ENCODE measurements at regions not wholly inside any gene's neighbourhood (a gene's known extent, or its start where the extent isn't known, plus 50 kb on each side); places are given as distances from the start of the nearest gene placed in this dataset.

DNA sequence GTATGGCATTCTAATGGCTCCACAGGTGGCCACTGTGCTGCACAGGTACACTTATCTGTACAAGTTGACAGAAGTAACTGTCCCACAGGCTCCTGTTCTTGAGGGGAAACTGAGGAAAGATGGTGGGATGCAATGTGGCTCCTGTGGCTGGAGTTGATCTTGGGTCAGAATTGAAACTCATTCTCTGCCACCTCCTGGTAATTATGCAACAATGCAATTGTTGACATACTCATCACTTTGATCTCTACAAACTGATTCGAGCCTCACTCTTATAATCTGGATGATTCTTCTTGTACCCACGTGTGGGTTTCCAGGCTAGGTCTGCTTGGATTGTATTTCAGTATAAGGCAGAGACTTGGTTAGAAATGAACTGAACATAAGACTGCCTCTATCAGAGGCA lies 148.8 kb downstream of the CCNG2 start:
- Histone ChIP-seq H3K4me1 (ENCODE audit: control insufficient read depth in 4 of 4, insufficient read depth in 4 of 4, low read length in 3 of 4) (no peaks in the 10 kb centered on the region), H3K36me3 (ENCODE audit: control insufficient read depth in 4 of 4, insufficient read depth in 3 of 4, low read depth in 1 of 4, low read length in 3 of 4) (no peaks in the 10 kb centered on the region), H3K4me3 (ENCODE audit: low read depth in 1 of 3, low read length in 3 of 3) (no peak overlapping the region), H3K9me3 (ENCODE audit: control insufficient read depth in 4 of 4, low read length in 3 of 4) (no peaks in the 10 kb centered on the region), H3K27me3 (ENCODE audit: control insufficient read depth in 4 of 4, insufficient read depth in 4 of 4, low read length in 3 of 4) (no peaks in the 10 kb centered on the region), H3K9ac (ENCODE audit: low read depth in 1 of 2, low read length in 2 of 2) (no peak overlapping the region), H3K27ac (ENCODE audit: low read depth in 1 of 2, low read length in 2 of 2) (no peak overlapping the region)
- WGBS: 29% methylated on average over 2 of the region's 2 CpGs
- DNase-seq (ENCODE audit: low spot score): no peak
- TF ChIP-seq HNF4G (IDR thresholded peaks at IDR 0.05) (no peak), EGR1 (IDR thresholded peaks at IDR 0.05; ENCODE audit: low read depth in 2 of 2) (no peak), YY1 (IDR thresholded peaks at IDR 0.05) (no peak), FOXA1 (IDR thresholded peaks at IDR 0.05) (no peak), NR2F2 (IDR thresholded peaks at IDR 0.05) (no peak), JUND (IDR thresholded peaks at IDR 0.05) (no peak), ATF3 (IDR thresholded peaks at IDR 0.05) (no peak), GABPA (IDR thresholded peaks at IDR 0.05 in 1 of 2, conservative IDR thresholded peaks at IDR 0.05 in 1 of 2) (no peak), RXRA (IDR thresholded peaks at IDR 0.05) (no peak)
- TF ChIP-seq, protein P1, sequence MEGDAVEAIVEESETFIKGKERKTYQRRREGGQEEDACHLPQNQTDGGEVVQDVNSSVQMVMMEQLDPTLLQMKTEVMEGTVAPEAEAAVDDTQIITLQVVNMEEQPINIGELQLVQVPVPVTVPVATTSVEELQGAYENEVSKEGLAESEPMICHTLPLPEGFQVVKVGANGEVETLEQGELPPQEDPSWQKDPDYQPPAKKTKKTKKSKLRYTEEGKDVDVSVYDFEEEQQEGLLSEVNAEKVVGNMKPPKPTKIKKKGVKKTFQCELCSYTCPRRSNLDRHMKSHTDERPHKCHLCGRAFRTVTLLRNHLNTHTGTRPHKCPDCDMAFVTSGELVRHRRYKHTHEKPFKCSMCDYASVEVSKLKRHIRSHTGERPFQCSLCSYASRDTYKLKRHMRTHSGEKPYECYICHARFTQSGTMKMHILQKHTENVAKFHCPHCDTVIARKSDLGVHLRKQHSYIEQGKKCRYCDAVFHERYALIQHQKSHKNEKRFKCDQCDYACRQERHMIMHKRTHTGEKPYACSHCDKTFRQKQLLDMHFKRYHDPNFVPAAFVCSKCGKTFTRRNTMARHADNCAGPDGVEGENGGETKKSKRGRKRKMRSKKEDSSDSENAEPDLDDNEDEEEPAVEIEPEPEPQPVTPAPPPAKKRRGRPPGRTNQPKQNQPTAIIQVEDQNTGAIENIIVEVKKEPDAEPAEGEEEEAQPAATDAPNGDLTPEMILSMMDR (IDR thresholded peaks at IDR 0.05; ENCODE audit: low read depth, low read length, missing input control): no peak
- TF ChIP-seq, protein P2, sequence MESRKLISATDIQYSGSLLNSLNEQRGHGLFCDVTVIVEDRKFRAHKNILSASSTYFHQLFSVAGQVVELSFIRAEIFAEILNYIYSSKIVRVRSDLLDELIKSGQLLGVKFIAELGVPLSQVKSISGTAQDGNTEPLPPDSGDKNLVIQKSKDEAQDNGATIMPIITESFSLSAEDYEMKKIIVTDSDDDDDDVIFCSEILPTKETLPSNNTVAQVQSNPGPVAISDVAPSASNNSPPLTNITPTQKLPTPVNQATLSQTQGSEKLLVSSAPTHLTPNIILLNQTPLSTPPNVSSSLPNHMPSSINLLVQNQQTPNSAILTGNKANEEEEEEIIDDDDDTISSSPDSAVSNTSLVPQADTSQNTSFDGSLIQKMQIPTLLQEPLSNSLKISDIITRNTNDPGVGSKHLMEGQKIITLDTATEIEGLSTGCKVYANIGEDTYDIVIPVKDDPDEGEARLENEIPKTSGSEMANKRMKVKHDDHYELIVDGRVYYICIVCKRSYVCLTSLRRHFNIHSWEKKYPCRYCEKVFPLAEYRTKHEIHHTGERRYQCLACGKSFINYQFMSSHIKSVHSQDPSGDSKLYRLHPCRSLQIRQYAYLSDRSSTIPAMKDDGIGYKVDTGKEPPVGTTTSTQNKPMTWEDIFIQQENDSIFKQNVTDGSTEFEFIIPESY (IDR thresholded peaks at IDR 0.05): no peak

DNA sequence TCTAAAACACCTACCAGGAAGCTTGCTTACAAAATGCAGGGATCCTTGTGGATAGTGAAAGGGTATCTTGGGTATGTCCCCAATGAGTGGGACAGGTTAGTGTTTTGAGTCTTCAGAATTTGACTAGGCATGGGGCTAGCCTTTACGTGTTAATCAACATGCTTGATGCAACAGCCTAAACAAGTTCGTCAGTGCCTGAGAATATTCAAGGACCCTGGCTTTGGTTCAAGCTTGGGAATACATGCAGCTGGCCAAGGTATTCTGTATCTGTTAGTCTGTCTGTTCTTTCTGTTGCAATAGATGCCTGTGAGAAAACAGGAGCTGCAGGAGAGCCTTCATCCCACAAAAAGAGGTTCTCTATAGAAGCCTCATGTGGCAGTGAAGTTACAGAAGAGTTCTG lies 149.5 kb downstream of the CCNG2 start:
- H3K9ac ChIP-seq (ENCODE audit: low read depth in 1 of 2, low read length in 2 of 2): no peak overlapping the region
- no peaks in the 10 kb centered on the region for H3K4me1 ChIP-seq (ENCODE audit: control insufficient read depth in 4 of 4, insufficient read depth in 4 of 4, low read length in 3 of 4)
- 69% methylated on average over 2 of the region's 2 CpGs for WGBS
- no peaks in the 10 kb centered on the region for H3K9me3 ChIP-seq (ENCODE audit: control insufficient read depth in 4 of 4, low read length in 3 of 4)
- H3K27me3 ChIP-seq (ENCODE audit: control insufficient read depth in 4 of 4, insufficient read depth in 4 of 4, low read length in 3 of 4): no peaks in the 10 kb centered on the region
- TF ChIP-seq EGR1 (IDR thresholded peaks at IDR 0.05; ENCODE audit: low read depth in 2 of 2) (no peak), RXRA (IDR thresholded peaks at IDR 0.05) (no peak), SP1 (IDR thresholded peaks at IDR 0.05) (no peak), YY1 (IDR thresholded peaks at IDR 0.05) (no peak), TAF1 (conservative IDR thresholded peaks at IDR 0.05) (no peak), NR2F2 (IDR thresholded peaks at IDR 0.05) (no peak), GABPA (IDR thresholded peaks at IDR 0.05 in 1 of 2, conservative IDR thresholded peaks at IDR 0.05 in 1 of 2) (no peak), HNF4A (conservative IDR thresholded peaks at IDR 0.05) (no peak), FOXA2 (IDR thresholded peaks at IDR 0.05) (no peak), ATF3 (IDR thresholded peaks at IDR 0.05) (no peak)
- TF ChIP-seq, protein P3, sequence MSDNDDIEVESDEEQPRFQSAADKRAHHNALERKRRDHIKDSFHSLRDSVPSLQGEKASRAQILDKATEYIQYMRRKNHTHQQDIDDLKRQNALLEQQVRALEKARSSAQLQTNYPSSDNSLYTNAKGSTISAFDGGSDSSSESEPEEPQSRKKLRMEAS (IDR thresholded peaks at IDR 0.05): no peak
- TF ChIP-seq, protein P4, sequence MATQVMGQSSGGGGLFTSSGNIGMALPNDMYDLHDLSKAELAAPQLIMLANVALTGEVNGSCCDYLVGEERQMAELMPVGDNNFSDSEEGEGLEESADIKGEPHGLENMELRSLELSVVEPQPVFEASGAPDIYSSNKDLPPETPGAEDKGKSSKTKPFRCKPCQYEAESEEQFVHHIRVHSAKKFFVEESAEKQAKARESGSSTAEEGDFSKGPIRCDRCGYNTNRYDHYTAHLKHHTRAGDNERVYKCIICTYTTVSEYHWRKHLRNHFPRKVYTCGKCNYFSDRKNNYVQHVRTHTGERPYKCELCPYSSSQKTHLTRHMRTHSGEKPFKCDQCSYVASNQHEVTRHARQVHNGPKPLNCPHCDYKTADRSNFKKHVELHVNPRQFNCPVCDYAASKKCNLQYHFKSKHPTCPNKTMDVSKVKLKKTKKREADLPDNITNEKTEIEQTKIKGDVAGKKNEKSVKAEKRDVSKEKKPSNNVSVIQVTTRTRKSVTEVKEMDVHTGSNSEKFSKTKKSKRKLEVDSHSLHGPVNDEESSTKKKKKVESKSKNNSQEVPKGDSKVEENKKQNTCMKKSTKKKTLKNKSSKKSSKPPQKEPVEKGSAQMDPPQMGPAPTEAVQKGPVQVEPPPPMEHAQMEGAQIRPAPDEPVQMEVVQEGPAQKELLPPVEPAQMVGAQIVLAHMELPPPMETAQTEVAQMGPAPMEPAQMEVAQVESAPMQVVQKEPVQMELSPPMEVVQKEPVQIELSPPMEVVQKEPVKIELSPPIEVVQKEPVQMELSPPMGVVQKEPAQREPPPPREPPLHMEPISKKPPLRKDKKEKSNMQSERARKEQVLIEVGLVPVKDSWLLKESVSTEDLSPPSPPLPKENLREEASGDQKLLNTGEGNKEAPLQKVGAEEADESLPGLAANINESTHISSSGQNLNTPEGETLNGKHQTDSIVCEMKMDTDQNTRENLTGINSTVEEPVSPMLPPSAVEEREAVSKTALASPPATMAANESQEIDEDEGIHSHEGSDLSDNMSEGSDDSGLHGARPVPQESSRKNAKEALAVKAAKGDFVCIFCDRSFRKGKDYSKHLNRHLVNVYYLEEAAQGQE (IDR thresholded peaks at IDR 0.05): no peak
- H3K4me3 ChIP-seq (ENCODE audit: low read depth in 1 of 3, low read length in 3 of 3): no peak overlapping the region
- no peaks in the 10 kb centered on the region for H3K36me3 ChIP-seq (ENCODE audit: control insufficient read depth in 4 of 4, insufficient read depth in 3 of 4, low read depth in 1 of 4, low read length in 3 of 4)
- DNase-seq (ENCODE audit: low spot score): no peak
- no peak overlapping the region for H3K27ac ChIP-seq (ENCODE audit: low read depth in 1 of 2, low read length in 2 of 2)
